GM23338 (cell line): ENCODE measurements at regions not wholly inside any gene's neighbourhood (a gene's known extent, or its start where the extent isn't known, plus 50 kb on each side); places are given as distances from the start of the nearest gene placed in this dataset.

Experiments used
- ATAC-seq: fragments of 200-7000 bp; cut with Tn5 transposase; 3 replicates; pipeline ENCODE4 v1.9.1; 2020
- DNase-seq: peaks from one replicate; pipeline ENCODE4 v3.0.0-alpha.2; 2015; ENCODE audit warnings: low spot score
- H2AFZ ChIP-seq: fragments of 200-600 bp; sonication (generic); 2 replicates; pipeline ENCODE4 v1.8.0; 2016; ENCODE audit warnings: antibody characterized with exemption, mild to moderate bottlenecking, moderate library complexity
- H3F3A ChIP-seq: fragments of 200-600 bp; sonication (generic); replicated peaks from 2 replicates; pipeline ENCODE4 v1.8.0; 2017; ENCODE audit warnings: antibody characterized with exemption, mixed run types, low read depth
- H3K27ac ChIP-seq: fragments of 200-600 bp; sonication (generic); 2 replicates; pipeline ENCODE4 v1.6.1; 2016; ENCODE audit warnings: low read depth
- H3K27me3 ChIP-seq: fragments of 200-600 bp; sonication (generic); 2 replicates; pipeline ENCODE4 v1.8.0; 2016; ENCODE audit warnings: mild to moderate bottlenecking, mixed run types, moderate library complexity; ENCODE audit not compliant: insufficient read depth
- H3K36me3 ChIP-seq: fragments of 200-600 bp; sonication (generic); 2 replicates; pipeline ENCODE4 v1.8.0; 2016; ENCODE audit warnings: mild to moderate bottlenecking; ENCODE audit not compliant: insufficient read depth
- H3K4me1 ChIP-seq: fragments of 200-600 bp; sonication (generic); 2 replicates; pipeline ENCODE4 v1.8.0; 2016; ENCODE audit warnings: mild to moderate bottlenecking, moderate library complexity; ENCODE audit not compliant: insufficient read depth
- H3K4me2 ChIP-seq: fragments of 200-600 bp; sonication (generic); 2 replicates; pipeline ENCODE4 v1.7.1; 2017; ENCODE audit warnings: mixed run types
- H3K4me3 ChIP-seq: fragments of 200-600 bp; sonication (generic); 2 replicates; pipeline ENCODE4 v1.6.1; 2016; ENCODE audit warnings: mixed run types
- H3K79me2 ChIP-seq: fragments of 200-600 bp; sonication (generic); replicated peaks from 2 replicates; pipeline ENCODE4 v1.8.0; 2017; ENCODE audit warnings: mild to moderate bottlenecking; ENCODE audit not compliant: insufficient read depth
- H3K9me2 ChIP-seq: fragments of 200-600 bp; sonication (generic); 2 replicates; pipeline ENCODE4 v1.8.0; 2017; ENCODE audit not compliant: insufficient read depth
- H4K20me1 ChIP-seq: fragments of 200-600 bp; sonication (generic); replicated peaks from 2 replicates; pipeline ENCODE4 v1.8.0; 2017; ENCODE audit warnings: mild to moderate bottlenecking; ENCODE audit not compliant: insufficient read depth
- H3K27ac Mint-ChIP-seq: 2 replicates; pipeline ENCODE4 v1.8.0; 2020; ENCODE audit warnings: inconsistent platforms, mild to moderate bottlenecking, moderate library complexity, mixed read lengths
- H3K27me3 Mint-ChIP-seq: 3 replicates; pipeline ENCODE4 v1.8.0; 2022; ENCODE audit warnings: low read depth, mild to moderate bottlenecking, moderate library complexity, mixed read lengths, inconsistent platforms; ENCODE audit not compliant: insufficient read depth, poor library complexity
- H3K36me3 Mint-ChIP-seq: 3 replicates; pipeline ENCODE4 v1.8.0; 2021; ENCODE audit warnings: low read depth, mild to moderate bottlenecking, inconsistent platforms, moderate library complexity, mixed read lengths
- H3K4me1 Mint-ChIP-seq: 3 replicates; pipeline ENCODE4 v1.8.0; 2020; ENCODE audit warnings: mild to moderate bottlenecking, inconsistent platforms, mixed read lengths
- H3K4me3 Mint-ChIP-seq: 3 replicates; pipeline ENCODE4 v1.8.0; 2021; ENCODE audit warnings: moderate library complexity, mild to moderate bottlenecking, inconsistent platforms, mixed read lengths
- H3K9me3 Mint-ChIP-seq: 3 replicates; pipeline ENCODE4 v1.8.0; 2020; ENCODE audit warnings: moderate library complexity, mild to moderate bottlenecking, inconsistent platforms, mixed read lengths
- CREB1 ChIP-seq: fragments of 250-450 bp; sonication (Bioruptor Pico); IDR thresholded peaks from 2 replicates; pipeline ENCODE4 v1.5.0; 2020; ENCODE audit warnings: low read depth, mild to moderate bottlenecking, moderate library complexity
- CTCF ChIP-seq, 2 experiments: fragments of 200-600 bp in 1 of 2; sonication (generic) in 1 of 2; conservative IDR thresholded peaks; 2 replicates each; pipeline versions ENCODE4 v1.5.1 to v1.6.1; 2016 to 2017; ENCODE audit warnings: antibody characterized with exemption in 2 of 2, low read depth in 2 of 2, mild to moderate bottlenecking in 2 of 2, moderate library complexity in 1 of 2
- ETS1 ChIP-seq: IDR thresholded peaks from 2 replicates; pipeline ENCODE4 v1.6.1; 2016; ENCODE audit warnings: antibody characterized with exemption
- EZH2 ChIP-seq: fragments of 200-600 bp; sonication (generic); IDR thresholded peaks from one replicate; pipeline ENCODE4 v1.8.0; 2017; ENCODE audit warnings: antibody characterized with exemption, mild to moderate bottlenecking, low read depth; ENCODE audit not compliant: unreplicated experiment
- EZH2phosphoT487 ChIP-seq: fragments of 200-600 bp; sonication (generic); IDR thresholded peaks from one replicate; pipeline ENCODE4 v1.8.1; 2018; ENCODE audit warnings: antibody characterized with exemption; ENCODE audit not compliant: unreplicated experiment
- JUNB ChIP-seq: IDR thresholded peaks from one replicate; pipeline ENCODE4 v1.6.1; 2016; ENCODE audit warnings: antibody characterized with exemption; ENCODE audit not compliant: unreplicated experiment
- NANOG ChIP-seq: IDR thresholded peaks from 2 replicates; pipeline ENCODE4 v1.6.1; 2016; ENCODE audit warnings: antibody characterized with exemption, borderline replicate concordance
- POLR2AphosphoS5 ChIP-seq: IDR thresholded peaks from 2 replicates; pipeline ENCODE4 v1.6.1; 2016; ENCODE audit warnings: antibody characterized with exemption, low read depth
- REST ChIP-seq: IDR thresholded peaks from one replicate; pipeline ENCODE4 v1.6.1; 2018; ENCODE audit warnings: antibody characterized with exemption; ENCODE audit not compliant: unreplicated experiment
- STAT1 ChIP-seq: IDR thresholded peaks from one replicate; pipeline ENCODE4 v1.6.1; 2016; ENCODE audit warnings: antibody characterized with exemption; ENCODE audit not compliant: unreplicated experiment
- ZNF114 ChIP-seq: fragments of 250-450 bp; sonication (Bioruptor Pico); IDR thresholded peaks from 2 replicates; pipeline ENCODE4 v1.5.0; 2020; ENCODE audit warnings: mild to moderate bottlenecking, moderate library complexity
- ZNF331 ChIP-seq: fragments of 250-450 bp; sonication (Bioruptor Pico); IDR thresholded peaks from 2 replicates; pipeline ENCODE4 v1.5.0; 2020; ENCODE audit warnings: low read depth, mild to moderate bottlenecking, moderate library complexity

- TF ChIP-seq REST: no peak
- TF ChIP-seq ZNF114 (CRISPR knock-in tag): no peak
- TF ChIP-seq CREB1: no peak
- no peak for TF ChIP-seq ETS1
- no peak for TF ChIP-seq ZNF331 (CRISPR knock-in tag)
- TF ChIP-seq JUNB: no peak
- TF ChIP-seq EZH2phosphoT487: no peak
- TF ChIP-seq CTCF (conservative IDR thresholded peaks at IDR 0.05; ENCODE audit: low read depth in 2 of 2): no peak
- no peak for TF ChIP-seq POLR2AphosphoS5
- no peak for TF ChIP-seq EZH2
- TF ChIP-seq NANOG: no peak
These were observed 331.7 kb upstream of the PROX1 start (continued) for GRCh38 chr1:213656039-213656438.

GRCh38 chr1:213656503-213656902, 331.3 kb upstream of the PROX1 start:
- Mint-ChIP-seq H3K4me1 (peaks cover 3% of the 10 kb centered on the region), H3K27ac (no peak overlapping the region), H3K36me3 (no peaks in the 10 kb centered on the region), H3K27me3 (no peaks in the 10 kb centered on the region), H3K9me3 (no peaks in the 10 kb centered on the region), H3K4me3 (no peak overlapping the region)
- H2AFZ ChIP-seq: peak overlapping the region; percentile 81
- TF ChIP-seq STAT1: no peak
- H3K4me3 ChIP-seq: no peak overlapping the region
- H3K27me3 ChIP-seq: no peaks in the 10 kb centered on the region
- no peaks in the 10 kb centered on the region for H3K36me3 ChIP-seq
- H3K4me1 ChIP-seq: peaks cover 5% of the 10 kb centered on the region; the same call in 1 of the 2 replicates
- no peak overlapping the region for H3K27ac ChIP-seq
- no peaks in the 10 kb centered on the region for H4K20me1 ChIP-seq
- ATAC-seq: peak; percentile 23; the same call in 2 of the 3 replicates
- 0 out of 2 replicates have a peak overlapping the region, but pooled peaks have one; percentile 29 for H3K4me2 ChIP-seq
- H3F3A ChIP-seq: no peaks in the 10 kb centered on the region
- no peak for DNase-seq
- no peaks in the 10 kb centered on the region for H3K79me2 ChIP-seq
- H3K9me2 ChIP-seq: no peaks in the 10 kb centered on the region
